ENCODE measurements at regions not wholly inside any gene's neighbourhood (a gene's known extent, or its start where the extent isn't known, plus 50 kb on each side); places are given as distances from the start of the nearest gene placed in this dataset.
"Not testable (repeated sequence)": the region's sequence is repeated elsewhere in the genome, so short reads cannot be mapped to it uniquely, and the experiment has no call there.

DNA sequence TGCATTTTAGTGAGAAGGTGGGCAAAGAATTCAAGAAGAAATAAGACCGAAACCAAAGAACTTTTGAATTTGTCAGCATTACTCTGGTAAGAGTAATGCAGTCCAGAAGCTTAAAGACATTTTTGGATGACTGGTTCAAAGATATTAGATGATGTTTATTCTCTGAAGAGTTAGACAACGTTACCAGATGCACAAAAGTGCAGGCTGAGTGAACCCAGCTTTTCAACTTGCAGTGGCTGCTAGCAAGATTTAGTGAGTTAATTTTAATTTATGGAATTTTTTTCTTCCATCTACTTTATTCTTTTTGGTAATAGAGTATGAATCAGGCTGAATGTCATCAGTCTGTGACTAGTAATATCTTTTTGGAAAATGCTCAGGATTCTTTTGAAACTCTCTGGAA, 267.3 kb upstream of the AZI2 start:
- no peak for DNase-seq
- Histone ChIP-seq H3K36me3 (no peaks in the 10 kb centered on the region), H3K4me1 (peaks cover 37% of the 10 kb centered on the region), H3K4me3 (no peak overlapping the region), H3K27me3 (no peaks in the 10 kb centered on the region), H3K9me3 (replicated peaks) (peaks cover 5% of the 10 kb centered on the region; the same call in 1 of the 2 replicates), H3K27ac (no peak overlapping the region)

GRCh38 chr3:28617821-28618220, 269.2 kb upstream of the AZI2 start:
- Histone ChIP-seq H3K27ac (peak overlapping the region; percentile 33), H3K4me1 (peaks cover 23% of the 10 kb centered on the region), H3K36me3 (no peaks in the 10 kb centered on the region), H3K9me3 (replicated peaks) (peaks cover 4% of the 10 kb centered on the region; the same call in 1 of the 2 replicates), H3K27me3 (no peaks in the 10 kb centered on the region), H3K4me3 (peak overlapping the region; percentile 15)
- DNase-seq, result peak; percentile 44 to 75

- no peak for DNase-seq
- Histone ChIP-seq H3K27ac (no peak overlapping the region), H3K4me1 (peaks cover 7% of the 10 kb centered on the region), H3K4me3 (no peak overlapping the region), H3K36me3 (no peaks in the 10 kb centered on the region), H3K27me3 (no peaks in the 10 kb centered on the region), H3K9me3 (replicated peaks) (no peaks in the 10 kb centered on the region; the same call in 1 of the 2 replicates)
Measured at GRCh38 chr3:28623106-28623505, 274.5 kb upstream of the AZI2 start.

- no peaks in the 10 kb centered on the region for H3K4me1 ChIP-seq
- no peak overlapping the region for H3K27ac ChIP-seq
- H3K27me3 ChIP-seq, result no peaks in the 10 kb centered on the region
- no peaks in the 10 kb centered on the region for H3K36me3 ChIP-seq
- no peak overlapping the region for H3K4me3 ChIP-seq
- H3K9me3 ChIP-seq (replicated peaks), result no peaks in the 10 kb centered on the region; the same call in 1 of the 2 replicates
- no peak for DNase-seq
Measured at GRCh38 chr3:28624084-28624483, 275.5 kb upstream of the AZI2 start.

GRCh38 chr3:28627843-28628242, 279.2 kb upstream of the AZI2 start:
- not testable (repeated sequence) for H3K4me3 ChIP-seq, H3K36me3 ChIP-seq

DNA sequence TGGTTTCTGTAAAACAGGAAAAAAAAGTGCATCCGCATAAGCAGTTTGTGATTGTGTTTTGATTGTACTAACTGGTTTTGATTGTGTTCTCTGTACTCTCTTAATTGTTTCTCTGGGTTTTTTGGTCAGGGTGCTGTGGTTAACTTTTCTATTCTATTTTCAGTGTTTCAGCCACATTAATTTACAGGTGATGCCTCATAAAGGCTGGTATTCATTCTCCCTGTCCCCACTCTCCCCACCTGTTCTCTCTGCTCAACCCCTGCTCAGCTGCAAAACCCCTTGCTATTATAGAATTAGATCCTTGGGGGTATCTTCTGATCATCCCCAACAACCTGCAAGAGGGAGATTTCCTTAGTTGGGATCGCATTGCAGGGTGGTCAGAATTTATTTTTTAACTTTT, 285.4 kb upstream of the AZI2 start:
- no peaks in the 10 kb centered on the region for H3K27me3 ChIP-seq
- peak in 1 of 2 experiments; percentile 44 for DNase-seq
- peaks cover 5% of the 10 kb centered on the region for H3K4me1 ChIP-seq
- no peaks in the 10 kb centered on the region for H3K9me3 ChIP-seq (replicated peaks)
- H3K36me3 ChIP-seq, result no peaks in the 10 kb centered on the region
- no peak overlapping the region for H3K4me3 ChIP-seq
- H3K27ac ChIP-seq, result no peak overlapping the region

More at GRCh38 chr3:28627843-28628242, 279.2 kb upstream of the AZI2 start:
- not testable (repeated sequence) for H3K27ac ChIP-seq; H3K9me3 ChIP-seq (replicated peaks); DNase-seq; H3K27me3 ChIP-seq; H3K4me1 ChIP-seq

- H3K9me3 ChIP-seq (replicated peaks), result no peaks in the 10 kb centered on the region
- H3K4me1 ChIP-seq, result peaks cover 5% of the 10 kb centered on the region
- no peak for DNase-seq
- H3K27ac ChIP-seq, result no peak overlapping the region
- H3K36me3 ChIP-seq, result no peaks in the 10 kb centered on the region
- H3K4me3 ChIP-seq, result no peak overlapping the region
- no peaks in the 10 kb centered on the region for H3K27me3 ChIP-seq
Measured at GRCh38 chr3:28637742-28638141, 289.1 kb upstream of the AZI2 start.

- H3K27ac ChIP-seq, result no peak overlapping the region
- no peaks in the 10 kb centered on the region for H3K27me3 ChIP-seq
- H3K4me3 ChIP-seq, result no peak overlapping the region
- no peaks in the 10 kb centered on the region for H3K4me1 ChIP-seq
- DNase-seq, result no peak
- H3K36me3 ChIP-seq, result no peaks in the 10 kb centered on the region
- no peaks in the 10 kb centered on the region for H3K9me3 ChIP-seq (replicated peaks)
Measured at GRCh38 chr3:28645149-28645548, 296.5 kb upstream of the AZI2 start.

- DNase-seq, result no peak
- Histone ChIP-seq H3K27me3 (no peaks in the 10 kb centered on the region), H3K27ac (no peak overlapping the region), H3K4me1 (peaks cover 9% of the 10 kb centered on the region), H3K4me3 (no peak overlapping the region), H3K9me3 (replicated peaks) (no peaks in the 10 kb centered on the region), H3K36me3 (no peaks in the 10 kb centered on the region)
Measured at GRCh38 chr3:28646435-28646834, 297.8 kb upstream of the AZI2 start.

GRCh38 chr3:28649266-28649665, 300.6 kb upstream of the AZI2 start:
- H3K27me3 ChIP-seq, result no peaks in the 10 kb centered on the region
- DNase-seq, result no peak
- H3K36me3 ChIP-seq, result no peaks in the 10 kb centered on the region
- H3K9me3 ChIP-seq (replicated peaks), result no peaks in the 10 kb centered on the region
- peaks cover 9% of the 10 kb centered on the region for H3K4me1 ChIP-seq
- H3K27ac ChIP-seq, result no peak overlapping the region
- no peak overlapping the region for H3K4me3 ChIP-seq

DNA sequence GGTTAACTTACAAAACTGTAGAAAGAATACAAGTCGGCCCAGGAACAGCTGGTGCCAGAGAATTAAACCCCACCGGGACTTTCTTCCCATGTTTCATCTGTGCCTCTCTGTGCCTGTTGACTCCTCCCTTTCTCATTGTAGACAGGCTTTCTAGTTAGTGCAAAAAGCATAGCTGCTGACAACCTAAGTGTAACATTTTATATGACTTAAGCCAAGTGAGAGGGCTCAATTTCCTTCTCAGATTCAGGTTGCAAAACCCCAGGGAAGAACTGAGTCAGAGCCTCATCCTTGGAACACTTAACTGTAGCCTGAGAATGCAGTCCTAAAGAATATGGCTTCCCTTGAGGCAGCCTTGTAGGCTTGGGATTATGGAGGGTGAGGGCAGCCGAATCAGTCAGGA, 302.5 kb upstream of the AZI2 start:
- Histone ChIP-seq H3K27ac (no peak overlapping the region), H3K4me1 (peaks cover 9% of the 10 kb centered on the region), H3K36me3 (no peaks in the 10 kb centered on the region), H3K9me3 (replicated peaks) (no peaks in the 10 kb centered on the region), H3K4me3 (no peak overlapping the region), H3K27me3 (no peaks in the 10 kb centered on the region)
- DNase-seq, result peak; percentile 12 to 52

GRCh38 chr3:28664123-28664522, 315.5 kb upstream of the AZI2 start:
- DNase-seq, result no peak
- no peak overlapping the region for H3K27ac ChIP-seq
- H3K4me1 ChIP-seq, result no peaks in the 10 kb centered on the region; the same call in 1 of the 2 replicates
- no peaks in the 10 kb centered on the region for H3K27me3 ChIP-seq
- H3K9me3 ChIP-seq (replicated peaks), result no peaks in the 10 kb centered on the region
- H3K4me3 ChIP-seq, result no peak overlapping the region
- no peaks in the 10 kb centered on the region for H3K36me3 ChIP-seq

- peak; percentile 59 to 91 for DNase-seq
- Histone ChIP-seq H3K27me3 (no peaks in the 10 kb centered on the region), H3K4me3 (no peak overlapping the region), H3K27ac (no peak overlapping the region), H3K9me3 (replicated peaks) (no peaks in the 10 kb centered on the region), H3K4me1 (no peaks in the 10 kb centered on the region; the same call in 1 of the 2 replicates), H3K36me3 (no peaks in the 10 kb centered on the region)
Measured at GRCh38 chr3:28667646-28668621, 319.3 kb upstream of the AZI2 start.

DNA sequence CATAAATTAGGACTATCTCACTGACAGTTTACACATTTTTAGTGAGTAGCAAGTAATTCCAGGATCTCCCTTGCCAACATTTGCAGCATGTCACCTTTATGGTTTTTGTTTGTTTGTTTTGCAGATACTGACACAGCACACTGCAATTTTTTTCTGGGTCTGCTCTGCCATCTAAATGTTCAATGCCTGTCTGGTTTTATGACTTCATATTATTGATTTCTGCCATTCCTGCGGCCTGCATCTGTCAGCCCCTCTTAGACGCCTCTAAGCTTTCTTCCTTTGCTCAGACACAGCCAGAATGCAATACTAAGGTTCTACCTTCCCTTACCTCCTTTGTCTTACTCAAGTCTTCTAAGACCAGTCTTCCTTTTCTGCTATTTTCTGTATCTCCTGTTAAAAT, 321.2 kb upstream of the AZI2 start:
- H3K27me3 ChIP-seq, result no peaks in the 10 kb centered on the region
- no peaks in the 10 kb centered on the region; the same call in 1 of the 2 replicates for H3K4me1 ChIP-seq
- no peak overlapping the region for H3K27ac ChIP-seq
- no peak for DNase-seq
- no peaks in the 10 kb centered on the region for H3K36me3 ChIP-seq
- H3K4me3 ChIP-seq, result no peak overlapping the region
- H3K9me3 ChIP-seq (replicated peaks), result no peaks in the 10 kb centered on the region

GRCh38 chr3:28672406-28672805, 323.8 kb upstream of the AZI2 start:
- no peaks in the 10 kb centered on the region; the same call in 1 of the 2 replicates for H3K4me1 ChIP-seq
- H3K27ac ChIP-seq, result no peak overlapping the region
- H3K36me3 ChIP-seq, result no peaks in the 10 kb centered on the region
- H3K9me3 ChIP-seq (replicated peaks), result no peaks in the 10 kb centered on the region
- H3K27me3 ChIP-seq, result no peaks in the 10 kb centered on the region
- DNase-seq, result no peak
- no peak overlapping the region for H3K4me3 ChIP-seq
